ENCODE measurements at regions not wholly inside any gene's neighbourhood (a gene's known extent, or its start where the extent isn't known, plus 50 kb on each side); places are given as distances from the start of the nearest gene placed in this dataset.

DNA sequence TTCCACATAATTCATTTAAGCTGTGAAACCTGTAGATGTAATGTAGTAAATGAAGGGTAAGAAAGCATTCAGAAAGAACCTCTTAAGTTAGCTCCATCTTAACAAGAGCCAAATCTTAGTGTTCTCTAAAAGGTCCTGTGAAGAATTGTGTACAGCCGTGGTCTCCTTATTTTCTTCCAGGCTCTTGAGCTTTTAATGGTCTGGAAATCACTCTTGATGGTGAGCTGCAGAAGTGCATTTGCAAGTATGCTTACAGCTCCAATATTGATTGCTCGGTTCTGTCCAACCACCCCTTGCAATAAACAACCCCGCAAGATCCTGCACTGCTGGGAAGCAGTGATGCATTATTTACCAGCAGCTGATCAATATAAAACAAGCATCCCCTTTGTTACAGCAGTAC, 690.8 kb upstream of the FZD8 start:
- no peak overlapping the region for H3K4me3 ChIP-seq
- no peak overlapping the region for H3K27ac ChIP-seq
- TF ChIP-seq, protein P1, sequence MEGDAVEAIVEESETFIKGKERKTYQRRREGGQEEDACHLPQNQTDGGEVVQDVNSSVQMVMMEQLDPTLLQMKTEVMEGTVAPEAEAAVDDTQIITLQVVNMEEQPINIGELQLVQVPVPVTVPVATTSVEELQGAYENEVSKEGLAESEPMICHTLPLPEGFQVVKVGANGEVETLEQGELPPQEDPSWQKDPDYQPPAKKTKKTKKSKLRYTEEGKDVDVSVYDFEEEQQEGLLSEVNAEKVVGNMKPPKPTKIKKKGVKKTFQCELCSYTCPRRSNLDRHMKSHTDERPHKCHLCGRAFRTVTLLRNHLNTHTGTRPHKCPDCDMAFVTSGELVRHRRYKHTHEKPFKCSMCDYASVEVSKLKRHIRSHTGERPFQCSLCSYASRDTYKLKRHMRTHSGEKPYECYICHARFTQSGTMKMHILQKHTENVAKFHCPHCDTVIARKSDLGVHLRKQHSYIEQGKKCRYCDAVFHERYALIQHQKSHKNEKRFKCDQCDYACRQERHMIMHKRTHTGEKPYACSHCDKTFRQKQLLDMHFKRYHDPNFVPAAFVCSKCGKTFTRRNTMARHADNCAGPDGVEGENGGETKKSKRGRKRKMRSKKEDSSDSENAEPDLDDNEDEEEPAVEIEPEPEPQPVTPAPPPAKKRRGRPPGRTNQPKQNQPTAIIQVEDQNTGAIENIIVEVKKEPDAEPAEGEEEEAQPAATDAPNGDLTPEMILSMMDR (IDR thresholded peaks at IDR 0.05): no peak
- H3K9me3 ChIP-seq: no peaks in the 10 kb centered on the region
- H3K36me3 ChIP-seq: no peaks in the 10 kb centered on the region
- no peaks in the 10 kb centered on the region for H3K27me3 ChIP-seq
- H3K4me1 ChIP-seq: no peaks in the 10 kb centered on the region
- DNase-seq (ENCODE audit: low spot score): no peak

DNA sequence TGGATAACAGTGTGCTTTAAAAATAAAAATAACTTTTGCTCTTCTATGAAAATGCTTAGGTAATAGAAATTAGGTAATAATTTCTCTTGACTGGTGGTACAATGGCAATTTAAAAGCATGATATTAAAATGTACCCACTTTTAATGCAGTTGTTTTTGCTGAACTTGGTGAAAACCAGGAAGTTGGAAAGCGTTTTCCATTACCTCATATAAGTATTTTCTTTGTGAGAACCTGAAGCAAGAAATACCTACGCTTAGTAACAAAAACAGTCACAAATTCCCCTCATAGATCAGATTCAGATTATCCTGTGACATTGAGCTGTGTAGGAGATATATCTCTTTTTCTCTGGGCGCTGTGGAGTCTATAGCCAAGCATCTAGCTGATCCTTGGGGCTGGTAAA, 689.0 kb upstream of the FZD8 start:
- Histone ChIP-seq H3K4me3 (no peak overlapping the region), H3K9me3 (no peaks in the 10 kb centered on the region), H3K27ac (no peak overlapping the region), H3K36me3 (no peaks in the 10 kb centered on the region), H3K4me1 (no peaks in the 10 kb centered on the region), H3K27me3 (no peaks in the 10 kb centered on the region)
- no peak for DNase-seq (ENCODE audit: low spot score)
- TF ChIP-seq, protein P1 (IDR thresholded peaks at IDR 0.05): no peak

DNA sequence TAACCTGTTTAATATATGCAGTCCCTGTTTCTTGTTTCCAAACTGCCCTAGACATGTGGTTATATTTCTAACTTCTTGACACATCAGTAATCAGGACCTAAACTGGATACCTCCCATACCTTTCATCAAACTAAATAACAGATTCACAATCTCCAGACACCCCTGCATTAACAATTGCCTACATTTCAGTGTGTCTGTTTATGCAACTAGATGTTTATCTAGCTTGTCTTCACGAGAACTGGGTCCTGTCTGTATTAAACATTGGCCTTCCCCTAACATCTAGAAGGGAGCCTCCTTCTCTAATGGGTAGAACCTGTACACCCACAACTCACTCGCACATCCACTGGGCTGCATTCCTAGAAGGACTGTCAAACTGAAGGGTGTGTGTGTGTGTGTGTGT, 683.7 kb upstream of the FZD8 start:
- Histone ChIP-seq H3K4me3 (no peak overlapping the region), H3K4me1 (no peaks in the 10 kb centered on the region), H3K27ac (no peak overlapping the region), H3K27me3 (no peaks in the 10 kb centered on the region), H3K36me3 (no peaks in the 10 kb centered on the region), H3K9me3 (no peaks in the 10 kb centered on the region)
- no peak for DNase-seq (ENCODE audit: low spot score)
- TF ChIP-seq, protein P1 (IDR thresholded peaks at IDR 0.05): no peak

DNA sequence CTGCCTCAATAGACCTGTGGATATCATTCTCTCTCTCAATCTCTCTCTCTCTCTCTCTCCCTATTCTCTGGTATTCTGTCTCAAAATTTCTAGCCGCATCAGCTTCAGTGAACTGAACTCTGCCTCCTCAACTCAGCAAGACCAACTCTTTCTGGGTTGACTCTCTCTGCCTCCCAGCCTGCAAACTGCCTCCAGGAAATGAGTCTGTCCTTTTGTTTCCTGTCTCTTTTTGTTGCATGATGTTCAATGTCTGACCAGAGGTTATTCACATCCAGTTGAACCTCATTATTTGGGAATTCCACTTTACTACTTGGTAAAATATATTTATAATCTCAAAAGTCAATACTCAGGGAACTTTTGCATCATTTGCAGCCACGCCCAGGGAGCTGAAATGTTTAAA, 682.7 kb upstream of the FZD8 start:
- no peaks in the 10 kb centered on the region for H3K9me3 ChIP-seq
- H3K27ac ChIP-seq: no peak overlapping the region
- no peaks in the 10 kb centered on the region for H3K27me3 ChIP-seq
- TF ChIP-seq, protein P1 (IDR thresholded peaks at IDR 0.05): no peak
- no peak for DNase-seq (ENCODE audit: low spot score)
- H3K36me3 ChIP-seq: no peaks in the 10 kb centered on the region
- H3K4me3 ChIP-seq: no peak overlapping the region
- H3K4me1 ChIP-seq: no peaks in the 10 kb centered on the region

DNA sequence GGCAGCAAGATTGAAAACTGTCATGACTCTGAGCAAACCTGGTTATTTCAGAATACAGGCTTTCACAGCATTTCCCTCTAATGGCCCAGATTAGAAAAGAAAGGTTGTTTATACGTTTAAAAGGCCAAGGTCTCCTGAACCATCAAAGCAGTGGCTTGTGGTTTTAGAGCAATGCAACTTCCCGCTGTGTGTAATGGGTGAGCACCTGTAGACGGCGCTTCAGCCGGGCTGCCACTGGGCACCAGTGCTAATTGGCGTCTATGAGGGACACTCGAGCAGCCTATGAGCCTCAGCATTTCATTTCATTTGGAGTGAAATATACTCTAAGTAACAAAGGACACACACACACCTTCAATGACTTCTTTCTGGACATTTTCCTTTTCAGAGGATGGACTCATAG, 671.0 kb upstream of the FZD8 start:
- TF ChIP-seq, protein P1 (IDR thresholded peaks at IDR 0.05): no peak

DNA sequence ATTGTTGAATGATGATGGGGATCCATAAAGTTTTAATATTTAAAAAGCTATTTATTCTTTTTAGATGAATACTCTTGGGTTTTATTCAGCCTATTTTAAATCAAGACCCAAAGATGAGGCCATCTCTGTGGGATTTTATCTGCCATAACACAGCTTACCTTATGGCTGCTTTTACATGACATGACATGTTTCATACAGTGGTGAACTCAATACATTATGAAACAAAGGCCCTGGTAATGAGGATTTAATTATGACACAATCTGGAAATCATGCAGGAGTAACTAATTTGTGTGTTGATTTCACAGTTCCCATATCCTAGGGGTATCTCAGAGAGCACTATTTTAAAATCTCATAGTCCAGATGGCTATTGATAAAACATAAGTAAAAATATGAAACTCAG, 661.8 kb upstream of the FZD8 start:
- Histone ChIP-seq H3K27ac (no peak overlapping the region), H3K36me3 (no peaks in the 10 kb centered on the region), H3K27me3 (no peaks in the 10 kb centered on the region), H3K4me3 (no peak overlapping the region), H3K9me3 (no peaks in the 10 kb centered on the region), H3K4me1 (no peaks in the 10 kb centered on the region)
- TF ChIP-seq, protein P1 (IDR thresholded peaks at IDR 0.05): no peak
- DNase-seq (ENCODE audit: low spot score): no peak

More for the DNA sequence above, 671.0 kb upstream of the FZD8 start:
- Histone ChIP-seq H3K4me1 (no peaks in the 10 kb centered on the region), H3K9me3 (no peaks in the 10 kb centered on the region), H3K27ac (no peak overlapping the region), H3K4me3 (no peak overlapping the region), H3K36me3 (no peaks in the 10 kb centered on the region), H3K27me3 (no peaks in the 10 kb centered on the region)
- DNase-seq (ENCODE audit: low spot score): no peak

All from right atrium auricular region (tissue), 2 donors.